ENCODE measurements at regions not wholly inside any gene's neighbourhood (a gene's known extent, or its start where the extent isn't known, plus 50 kb on each side); places are given as distances from the start of the nearest gene placed in this dataset.

DNA sequence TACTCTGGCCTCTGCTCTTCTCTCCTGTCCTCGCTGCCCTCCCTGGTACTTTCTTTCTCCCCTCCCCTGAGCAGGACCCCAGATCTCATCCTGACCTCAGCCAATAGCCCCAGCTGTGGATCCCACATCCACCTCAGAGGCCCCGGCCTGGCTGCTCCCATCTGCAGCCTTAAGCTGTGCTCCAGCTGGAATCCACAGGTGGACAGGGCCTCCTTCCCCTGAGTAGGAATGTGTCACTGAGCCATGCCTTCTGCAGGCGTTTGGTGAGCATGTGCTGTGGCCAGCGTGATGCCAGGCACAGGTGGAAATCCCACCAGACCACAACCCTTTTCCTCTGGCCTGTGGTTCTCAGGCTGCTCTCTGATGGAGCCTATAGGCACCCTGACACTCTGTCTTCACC lies 68.9 kb downstream of the C5orf15 start:
- no peak overlapping the region for H3K4me3 ChIP-seq
- intact Hi-C loops (cut with DNase I), result no loop called here
- TF ChIP-seq POLR2A (IDR thresholded peaks at IDR 0.05; ENCODE audit: low read depth) (no peak), EP300 (IDR thresholded peaks at IDR 0.05) (no peak), CTCF (IDR thresholded peaks at IDR 0.05) (no peak), POLR2AphosphoS5 (IDR thresholded peaks at IDR 0.05) (no peak)
- H3K4me1 ChIP-seq, result peaks cover 0 to 1% (median 0%) of the 10 kb centered on the region in 4 donors
- WGBS, result 83% methylated on average over 4 of the region's 4 CpGs
- H3K27me3 ChIP-seq, result no peaks in the 10 kb centered on the region
- no peak overlapping the region for H3K27ac ChIP-seq (replicated peaks in 1 of 4)
- H3K36me3 ChIP-seq, result no peaks in the 10 kb centered on the region
- H3K9me3 ChIP-seq, result no peaks in the 10 kb centered on the region
- DNase-seq (ENCODE audit: extremely low spot score), result no peak

- peaks cover 0 to 12% (median 0%) of the 10 kb centered on the region in 4 donors for H3K4me1 ChIP-seq
- no peaks in the 10 kb centered on the region for H3K27me3 ChIP-seq
- TF ChIP-seq POLR2A (IDR thresholded peaks at IDR 0.05; ENCODE audit: low read depth), result no peak
- no peak for TF ChIP-seq CTCF (IDR thresholded peaks at IDR 0.05)
- TF ChIP-seq EP300 (IDR thresholded peaks at IDR 0.05), result no peak
- no peak for TF ChIP-seq POLR2AphosphoS5 (IDR thresholded peaks at IDR 0.05)
- WGBS, result 64% methylated on average over 3 of the region's 3 CpGs
- intact Hi-C loops (cut with DNase I), result no loop called here
- DNase-seq (ENCODE audit: extremely low spot score), result no peak
- no peaks in the 10 kb centered on the region for H3K9me3 ChIP-seq
- H3K4me3 ChIP-seq, result no peak overlapping the region
- no peak overlapping the region for H3K27ac ChIP-seq (replicated peaks in 1 of 4)
- H3K36me3 ChIP-seq, result no peaks in the 10 kb centered on the region
Observed at GRCh38 chr5:133898440-133898839, 70.0 kb downstream of the C5orf15 start.

DNA sequence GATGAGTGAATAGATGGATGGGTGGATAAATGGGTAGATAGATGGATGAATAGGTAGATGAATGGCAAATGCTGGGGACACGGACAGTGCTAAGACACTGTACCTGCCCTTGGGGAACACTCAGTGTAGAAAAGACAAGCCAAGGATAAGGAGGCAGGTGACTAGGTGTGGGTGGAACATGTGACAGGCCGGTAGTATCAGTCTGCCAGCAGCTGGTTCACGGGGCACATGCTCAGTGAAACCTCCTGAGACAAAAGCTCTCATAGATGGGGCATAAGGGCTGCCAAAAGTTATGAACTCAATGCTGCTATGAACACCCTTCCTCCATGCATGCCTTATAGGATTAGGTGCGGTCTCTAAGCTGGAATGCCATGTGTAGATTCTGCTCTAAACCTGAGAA lies 71.0 kb downstream of the C5orf15 start:
- H3K27me3 ChIP-seq, result no peaks in the 10 kb centered on the region
- peaks cover 0 to 15% (median 0%) of the 10 kb centered on the region in 4 donors for H3K4me1 ChIP-seq
- no peak for DNase-seq (ENCODE audit: extremely low spot score)
- WGBS, result 90% methylated on average over 4 of the region's 4 CpGs
- TF ChIP-seq EP300 (IDR thresholded peaks at IDR 0.05) (no peak), POLR2A (IDR thresholded peaks at IDR 0.05; ENCODE audit: low read depth) (no peak)
- H3K27ac ChIP-seq (replicated peaks in 1 of 4), result no peak overlapping the region
- no peaks in the 10 kb centered on the region for H3K36me3 ChIP-seq
- H3K4me3 ChIP-seq, result no peak overlapping the region
- intact Hi-C loops (cut with DNase I), result no loop called here
- H3K9me3 ChIP-seq, result no peaks in the 10 kb centered on the region

DNA sequence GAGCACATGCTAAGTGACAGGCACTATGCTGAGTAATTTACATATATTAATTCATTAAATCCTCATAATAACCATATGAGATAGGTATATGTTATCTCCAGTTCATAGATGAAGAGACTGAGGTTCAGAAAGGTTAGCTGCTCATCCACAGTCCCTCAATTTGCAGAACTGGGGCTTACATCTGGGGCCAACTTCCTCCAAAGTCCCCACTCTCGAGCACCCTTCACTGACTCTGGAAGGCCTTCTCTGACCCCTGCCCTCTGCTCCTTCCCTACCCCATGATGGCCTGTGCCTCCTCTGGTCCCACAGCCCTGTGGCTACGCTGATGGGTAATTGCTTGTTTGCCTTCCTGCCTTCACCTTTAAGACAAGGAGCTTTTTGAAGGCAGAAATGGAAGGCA lies 71.6 kb downstream of the C5orf15 start:
- intact Hi-C loops (cut with DNase I), result no loop called here
- no peaks in the 10 kb centered on the region for H3K36me3 ChIP-seq
- no peak overlapping the region for H3K27ac ChIP-seq (replicated peaks in 1 of 4)
- WGBS, result 100% methylated on average over 2 of the region's 2 CpGs
- no peaks in the 10 kb centered on the region for H3K9me3 ChIP-seq
- H3K4me3 ChIP-seq, result no peak overlapping the region
- TF ChIP-seq POLR2AphosphoS5 (IDR thresholded peaks at IDR 0.05) (no peak), EP300 (IDR thresholded peaks at IDR 0.05) (no peak), CTCF (IDR thresholded peaks at IDR 0.05) (no peak), POLR2A (IDR thresholded peaks at IDR 0.05; ENCODE audit: low read depth) (no peak)
- peaks cover 0 to 15% (median 0%) of the 10 kb centered on the region in 4 donors for H3K4me1 ChIP-seq
- no peaks in the 10 kb centered on the region for H3K27me3 ChIP-seq
- no peak for DNase-seq (ENCODE audit: extremely low spot score)

DNA sequence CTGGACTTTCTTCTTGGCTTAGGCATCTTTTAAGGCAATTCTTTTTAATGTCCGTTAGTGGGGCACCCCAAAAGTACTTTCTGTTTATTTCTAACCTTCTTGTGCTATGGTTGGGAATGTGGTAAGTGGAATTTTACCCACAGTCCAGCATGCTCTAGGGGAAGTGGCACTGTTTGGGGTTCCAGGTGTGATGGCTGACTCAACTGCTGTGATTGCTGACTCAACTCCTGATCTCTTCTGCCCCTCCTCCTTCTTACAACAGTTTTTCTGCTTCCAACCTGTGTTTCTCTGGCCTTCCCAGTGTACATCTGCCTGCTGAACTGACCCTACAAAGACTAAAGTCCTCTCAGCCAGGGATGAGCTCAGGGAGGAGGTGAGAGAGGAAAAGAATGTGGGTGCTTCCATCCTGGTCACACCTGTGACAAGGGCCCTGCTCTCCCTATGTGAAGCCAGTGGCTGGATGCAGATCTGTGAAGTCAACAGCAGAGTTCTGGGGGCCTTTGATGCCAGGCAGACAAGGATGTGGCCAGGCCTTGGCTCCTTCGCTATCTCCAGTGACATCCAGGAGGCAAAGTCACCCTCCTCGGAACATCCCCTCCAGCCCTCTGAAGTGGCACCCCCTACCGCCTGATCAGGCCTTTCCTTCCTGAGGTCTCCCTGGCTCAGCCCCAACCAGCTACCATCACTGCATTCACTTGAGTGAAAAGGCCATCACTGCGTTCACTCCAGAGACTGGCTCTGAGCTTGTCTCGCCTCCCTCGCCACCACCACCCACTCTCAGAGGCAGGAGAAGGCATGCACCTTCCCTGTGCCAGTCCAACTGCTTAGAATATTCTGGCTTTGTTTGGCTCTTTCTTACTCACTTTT lies 72.2 kb downstream of the C5orf15 start:
- DNase-seq (ENCODE audit: extremely low spot score), result no peak
- 91% methylated on average over 7 of the region's 7 CpGs for WGBS

More for the DNA sequence above, 72.2 kb downstream of the C5orf15 start:
- Histone ChIP-seq H3K9me3 (no peaks in the 10 kb centered on the region), H3K27ac (replicated peaks in 1 of 4) (no peak overlapping the region), H3K4me3 (no peak overlapping the region), H3K4me1 (peaks cover 0 to 15% (median 0%) of the 10 kb centered on the region in 4 donors), H3K36me3 (no peaks in the 10 kb centered on the region), H3K27me3 (no peaks in the 10 kb centered on the region)
- TF ChIP-seq POLR2AphosphoS5 (IDR thresholded peaks at IDR 0.05) (no peak), CTCF (IDR thresholded peaks at IDR 0.05) (no peak), POLR2A (IDR thresholded peaks at IDR 0.05; ENCODE audit: low read depth) (no peak), EP300 (IDR thresholded peaks at IDR 0.05) (no peak)
- intact Hi-C loops (cut with DNase I), result no loop called here
